Prostate gland (tissue), 2 donors: ENCODE measurements at regions not wholly inside any gene's neighbourhood (a gene's known extent, or its start where the extent isn't known, plus 50 kb on each side); places are given as distances from the start of the nearest gene placed in this dataset.

Experiments used
- POLR2A ChIP-seq: fragments of 450-650 bp; IDR thresholded peaks from one replicate; pipeline ENCODE4 v1.6.1; 2016; ENCODE audit warnings: antibody characterized with exemption, mild to moderate bottlenecking
- TF ChIP-seq, protein P1 (sequence below), 4 experiments: fragments of 200-600 bp in 2 of 4; fragments of 450-650 bp in 2 of 4; sonication (generic) in 2 of 4; IDR thresholded peaks; 1 replicate in 3 of 4; 2 replicates in 1 of 4; pipeline ENCODE4 v1.5.1; 2016 to 2019; ENCODE audit warnings: antibody characterized with exemption in 4 of 4, mild to moderate bottlenecking in 2 of 4, moderate library complexity in 2 of 4

DNA sequence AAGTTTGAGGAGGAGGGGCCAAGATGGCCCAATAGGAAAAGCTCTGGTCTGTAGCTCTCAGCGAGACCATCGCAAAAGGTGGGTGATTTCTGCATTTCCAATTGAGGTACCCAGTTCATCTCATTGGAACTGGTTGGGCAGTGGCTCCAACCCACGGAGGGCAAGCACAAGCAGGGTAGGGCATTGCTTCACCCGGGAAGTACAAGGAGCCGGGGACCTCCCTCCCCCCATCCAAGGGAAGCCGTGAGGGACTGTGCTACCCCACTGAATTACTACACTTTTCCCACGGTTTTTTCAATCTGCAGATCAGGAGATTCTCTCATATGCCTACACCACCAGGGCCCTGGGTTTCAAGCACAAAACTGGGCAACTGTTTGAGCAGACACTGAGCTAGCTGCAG, 58.0 kb upstream of the EFCAB3 start:
- TF ChIP-seq, protein P1, sequence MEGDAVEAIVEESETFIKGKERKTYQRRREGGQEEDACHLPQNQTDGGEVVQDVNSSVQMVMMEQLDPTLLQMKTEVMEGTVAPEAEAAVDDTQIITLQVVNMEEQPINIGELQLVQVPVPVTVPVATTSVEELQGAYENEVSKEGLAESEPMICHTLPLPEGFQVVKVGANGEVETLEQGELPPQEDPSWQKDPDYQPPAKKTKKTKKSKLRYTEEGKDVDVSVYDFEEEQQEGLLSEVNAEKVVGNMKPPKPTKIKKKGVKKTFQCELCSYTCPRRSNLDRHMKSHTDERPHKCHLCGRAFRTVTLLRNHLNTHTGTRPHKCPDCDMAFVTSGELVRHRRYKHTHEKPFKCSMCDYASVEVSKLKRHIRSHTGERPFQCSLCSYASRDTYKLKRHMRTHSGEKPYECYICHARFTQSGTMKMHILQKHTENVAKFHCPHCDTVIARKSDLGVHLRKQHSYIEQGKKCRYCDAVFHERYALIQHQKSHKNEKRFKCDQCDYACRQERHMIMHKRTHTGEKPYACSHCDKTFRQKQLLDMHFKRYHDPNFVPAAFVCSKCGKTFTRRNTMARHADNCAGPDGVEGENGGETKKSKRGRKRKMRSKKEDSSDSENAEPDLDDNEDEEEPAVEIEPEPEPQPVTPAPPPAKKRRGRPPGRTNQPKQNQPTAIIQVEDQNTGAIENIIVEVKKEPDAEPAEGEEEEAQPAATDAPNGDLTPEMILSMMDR (IDR thresholded peaks at IDR 0.05), result no peak
- no peak for TF ChIP-seq POLR2A
